GM18861 (cell line): ENCODE measurements at regions not wholly inside any gene's neighbourhood (a gene's known extent, or its start where the extent isn't known, plus 50 kb on each side); places are given as distances from the start of the nearest gene placed in this dataset.

ENCODE experiments used
- ATAC-seq: cut with Tn5 transposase; IDR thresholded peaks from one replicate; pipeline ENCODE4 v1.9.1; 2021; ENCODE audit not compliant: unreplicated experiment

GRCh38 chr6:121020656-121021055, 313.6 kb downstream of the TBC1D32 start:
- no peak for ATAC-seq

- ATAC-seq: no peak
Measured at GRCh38 chr6:121008553-121008952, 325.7 kb downstream of the TBC1D32 start.

GRCh38 chr6:121006024-121006423, 328.3 kb downstream of the TBC1D32 start:
- no peak for ATAC-seq

- no peak for ATAC-seq
Measured at GRCh38 chr6:121000381-121000780, 333.9 kb downstream of the TBC1D32 start.

- ATAC-seq: no peak
Measured at GRCh38 chr6:120996340-120996739, 337.9 kb downstream of the TBC1D32 start.

GRCh38 chr6:120994573-120994967, 339.7 kb downstream of the TBC1D32 start:
- ATAC-seq: no peak

GRCh38 chr6:120993929-120994572, 340.2 kb downstream of the TBC1D32 start:
- ATAC-seq: no peak

- ATAC-seq: no peak
Measured at GRCh38 chr6:120992257-120992656, 342.0 kb downstream of the TBC1D32 start.

- no peak for ATAC-seq
Measured at GRCh38 chr6:120990866-120991265, 343.4 kb downstream of the TBC1D32 start.

- ATAC-seq: no peak
Measured at GRCh38 chr6:120981835-120982234, 352.4 kb downstream of the TBC1D32 start.

GRCh38 chr6:120966321-120966720, 368.0 kb downstream of the TBC1D32 start:
- ATAC-seq: no peak

- peak; percentile 60 for ATAC-seq
Measured at GRCh38 chr6:120965814-120966213, 368.5 kb downstream of the TBC1D32 start.

- peak; percentile 40 for ATAC-seq
Measured at GRCh38 chr6:120960761-120961160, 373.5 kb downstream of the TBC1D32 start.

- ATAC-seq: no peak
Measured at GRCh38 chr6:120954111-120954510, 380.2 kb downstream of the TBC1D32 start.

GRCh38 chr6:120951258-120951657, 383.0 kb downstream of the TBC1D32 start:
- no peak for ATAC-seq

GRCh38 chr6:120947111-120947510, 387.2 kb downstream of the TBC1D32 start:
- ATAC-seq: no peak

- ATAC-seq: peak; percentile 76
Measured at GRCh38 chr6:120945905-120946594, 388.2 kb downstream of the TBC1D32 start.

- peak; percentile 96 for ATAC-seq
Measured at GRCh38 chr6:120938876-120939472, 395.3 kb downstream of the TBC1D32 start.

- ATAC-seq: no peak
Measured at GRCh38 chr6:120938164-120938875, 396.0 kb downstream of the TBC1D32 start.

GRCh38 chr6:120935908-120936307, 398.4 kb downstream of the TBC1D32 start:
- peak; percentile 60 for ATAC-seq

GRCh38 chr6:120935016-120935415, 399.3 kb downstream of the TBC1D32 start:
- ATAC-seq: no peak
